Stimulated activated CD8-positive, alpha-beta memory T cell treated with anti-CD3 and anti-CD28 coated beads, Interleukin-7, amount 100 ng/mL, for 4 hours (primary cell): ENCODE measurements at regions not wholly inside any gene's neighbourhood (a gene's known extent, or its start where the extent isn't known, plus 50 kb on each side); places are given as distances from the start of the nearest gene placed in this dataset.
"Not testable (repeated sequence)": the region's sequence is repeated elsewhere in the genome, so short reads cannot be mapped to it uniquely, and the experiment has no call there.

Source experiments
- DNase-seq, 2 donors: peaks; one replicate each; pipeline ENCODE4 v3.0.0-alpha.2; 2020; ENCODE audit warnings: low read depth in 2 of 2

DNA sequence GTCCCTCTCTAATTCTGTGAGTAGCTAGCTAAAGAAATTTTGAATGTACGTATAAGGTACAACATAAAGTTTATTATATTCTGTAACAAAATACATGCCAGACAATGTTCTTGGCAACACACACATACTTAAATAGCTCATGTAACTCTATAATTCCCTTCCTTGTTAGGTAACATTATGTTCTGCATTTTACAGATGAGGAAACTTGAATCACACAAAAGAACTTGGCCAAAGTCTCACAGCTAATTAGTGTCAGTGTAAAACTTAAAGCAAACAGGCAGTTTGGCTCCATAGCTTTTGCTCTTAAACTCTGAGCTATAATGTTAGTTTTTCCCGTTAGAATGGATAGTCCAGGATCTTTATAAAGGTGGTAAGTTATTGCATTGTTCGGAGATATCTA, 1091.8 kb upstream of the SLIT2 start:
- DNase-seq, result no peak

GRCh38 chr4:19158107-19158809, 1093.4 kb upstream of the SLIT2 start:
- no peak for DNase-seq

- no peak for DNase-seq
These were observed 1094.9 kb upstream of the SLIT2 start for GRCh38 chr4:19156786-19157185.

DNA sequence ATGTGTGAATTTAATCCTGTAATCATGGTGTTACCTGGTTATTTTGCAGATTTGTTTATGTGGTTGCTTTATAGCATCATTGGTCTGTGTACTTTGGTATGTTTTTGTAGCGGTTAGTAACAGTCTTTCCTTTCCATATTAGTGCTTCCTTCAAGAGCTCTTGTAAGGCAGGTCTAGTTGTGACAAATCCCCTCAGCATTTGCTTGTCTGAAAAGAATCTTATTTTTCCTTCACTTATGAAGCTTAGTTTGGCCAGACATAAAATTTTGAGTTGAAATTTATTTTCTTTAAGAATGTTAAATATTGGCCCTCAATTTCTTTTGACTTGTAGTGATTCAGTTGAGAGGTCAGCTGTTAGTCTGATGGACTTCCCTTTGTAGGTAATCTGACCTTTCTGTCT, 1096.1 kb upstream of the SLIT2 start:
- DNase-seq, result no peak

- DNase-seq, result not testable (repeated sequence)
These were observed 1097.4 kb upstream of the SLIT2 start for GRCh38 chr4:19154267-19154666.

- DNase-seq, result no peak
These were observed 1099.4 kb upstream of the SLIT2 start for GRCh38 chr4:19152264-19152663.

DNA sequence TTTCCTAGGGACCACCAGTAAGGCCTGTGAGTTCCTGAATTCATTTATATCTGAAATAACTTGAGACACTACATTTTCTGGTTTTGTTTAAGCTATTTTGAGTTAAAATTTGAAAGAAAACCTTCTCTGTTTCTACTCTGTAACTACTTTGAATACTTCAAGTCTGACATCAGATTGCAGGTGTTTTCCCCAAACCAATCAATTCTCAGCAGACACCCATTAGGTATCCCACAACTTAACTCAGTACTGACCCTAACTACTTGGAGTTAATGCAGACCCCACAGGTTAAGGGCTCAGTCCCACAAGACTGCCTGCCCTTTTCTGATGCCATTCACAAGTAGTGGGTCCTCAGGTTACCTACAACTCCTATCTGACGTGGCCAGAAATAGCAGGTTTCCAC, 1100.0 kb upstream of the SLIT2 start:
- no peak for DNase-seq

DNA sequence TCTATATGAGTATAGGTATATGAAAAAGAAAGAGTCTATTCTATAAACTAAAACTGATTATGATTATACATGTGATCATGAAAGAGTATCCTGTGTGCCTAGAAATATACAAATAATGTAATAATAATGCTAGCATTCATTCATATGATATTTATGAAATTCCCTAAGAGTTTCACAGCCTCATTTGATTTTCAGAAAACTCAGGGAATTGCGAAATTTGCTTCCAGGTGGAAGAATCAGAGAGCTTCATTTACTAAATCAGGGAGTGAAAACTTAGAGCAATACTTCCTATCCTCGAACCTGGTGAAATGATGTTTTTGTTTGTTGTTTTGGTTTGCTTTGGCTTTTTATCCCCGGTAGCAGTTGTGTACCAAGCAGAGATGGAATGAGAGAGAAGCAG, 1105.7 kb upstream of the SLIT2 start:
- no peak for DNase-seq

DNA sequence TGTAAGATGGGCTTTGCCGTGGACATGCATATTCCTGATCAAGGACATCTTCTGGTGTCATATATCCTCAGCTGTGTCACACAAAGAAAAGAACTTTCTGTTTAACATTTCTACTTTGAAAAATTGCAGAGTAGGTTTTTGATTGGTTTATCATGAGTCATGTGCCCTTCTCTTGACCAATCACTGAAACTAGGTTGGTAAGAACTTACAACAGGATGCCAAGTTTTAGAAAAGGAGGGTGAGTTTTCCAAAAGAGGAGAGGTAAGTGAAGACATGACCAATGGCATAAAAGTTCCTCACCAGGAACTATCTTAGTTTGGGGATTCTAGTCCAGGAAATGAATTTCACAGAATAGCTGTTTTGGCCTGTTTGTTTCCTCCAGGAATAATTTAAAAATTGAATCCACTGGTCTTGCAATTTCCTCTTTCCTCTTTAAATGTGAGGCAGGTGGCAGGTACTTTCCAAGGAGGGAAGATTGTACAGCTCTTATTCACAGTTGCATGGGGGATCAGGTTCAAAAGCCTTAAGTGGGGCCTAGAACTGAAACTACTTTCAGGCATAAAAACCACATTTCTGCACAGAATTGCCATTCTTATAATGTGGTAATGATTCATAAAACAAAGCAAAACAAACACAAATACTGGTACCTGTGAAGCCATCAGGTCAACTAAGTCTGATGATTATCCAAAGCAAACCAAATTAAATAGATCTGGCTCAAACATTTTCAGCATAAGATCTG, 1114.5 kb upstream of the LCORL start:
- DNase-seq, result no peak

GRCh38 chr4:19134685-19135084, 1113.1 kb upstream of the LCORL start:
- no peak for DNase-seq

DNA sequence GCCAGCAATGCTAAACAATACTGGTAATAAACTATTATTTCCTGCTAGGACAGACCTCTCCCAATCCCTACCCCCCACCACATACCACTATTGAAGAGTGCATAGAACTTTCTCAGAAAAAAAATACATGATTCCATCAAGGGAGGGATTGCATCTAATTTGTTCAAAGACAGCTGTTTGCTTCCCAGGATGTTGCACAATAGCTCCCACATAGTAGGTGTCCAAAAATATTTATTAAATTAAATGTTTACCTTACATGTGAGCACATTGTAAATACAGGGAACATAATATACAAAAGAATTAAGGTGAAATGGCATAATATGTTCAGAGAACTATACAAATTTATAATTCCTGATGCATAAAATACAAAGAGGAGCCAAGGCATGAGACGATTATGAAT, 1111.8 kb upstream of the LCORL start:
- no peak for DNase-seq

GRCh38 chr4:19130866-19131265, 1109.3 kb upstream of the LCORL start:
- no peak for DNase-seq

DNA sequence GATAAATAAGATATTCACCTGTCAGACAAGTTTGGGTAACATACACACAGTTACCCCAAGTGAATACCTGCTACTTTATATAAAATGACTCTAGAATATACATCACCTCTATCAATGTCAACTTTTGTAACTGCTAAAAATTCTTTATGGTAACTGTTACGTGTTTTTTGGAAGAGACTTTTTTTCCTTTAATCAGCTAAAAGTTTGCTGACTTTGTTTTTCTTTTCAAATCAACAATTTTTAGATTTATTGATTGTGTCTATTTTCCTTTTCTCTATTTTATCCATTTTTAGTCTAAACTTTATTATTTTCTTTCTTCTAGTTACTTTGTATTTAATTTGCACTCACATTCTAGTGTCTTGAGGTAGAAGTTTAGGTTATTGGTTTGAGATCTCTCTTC, 1106.6 kb upstream of the LCORL start:
- DNase-seq, result no peak

- no peak for DNase-seq
These were observed 1105.3 kb upstream of the LCORL start for GRCh38 chr4:19126903-19127302.

GRCh38 chr4:19123681-19124080, 1102.1 kb upstream of the LCORL start:
- no peak for DNase-seq

DNA sequence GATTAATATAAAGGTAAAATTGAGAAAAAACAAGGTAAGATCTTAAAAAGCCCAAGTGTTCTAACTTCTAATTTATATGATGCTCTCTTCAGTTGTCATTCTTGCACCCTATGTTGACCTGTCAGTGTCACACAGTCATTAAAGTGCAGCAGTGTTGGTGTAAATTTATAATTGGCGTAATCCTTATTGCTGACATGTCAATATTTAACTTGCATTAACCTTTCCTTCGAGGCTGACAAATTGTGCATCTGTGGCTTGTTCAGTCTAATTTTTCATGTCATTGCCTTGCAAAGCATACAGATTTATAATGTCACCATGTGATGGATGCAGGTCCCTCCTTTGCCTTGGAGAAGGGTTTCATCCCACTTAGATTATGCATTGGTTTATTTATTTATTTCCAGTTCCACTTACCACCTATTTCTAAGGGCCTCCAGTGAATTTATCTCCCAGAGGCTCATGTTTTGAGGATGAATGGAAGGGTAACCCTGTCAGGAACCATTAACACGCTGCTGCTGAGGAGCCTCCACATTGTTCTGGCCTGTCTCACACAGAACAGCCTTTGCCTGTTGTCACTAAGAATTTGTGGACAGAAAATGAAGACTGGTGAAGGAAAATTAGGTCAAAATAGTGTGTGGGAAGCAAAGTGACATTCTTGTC, 1098.5 kb upstream of the LCORL start:
- no peak for DNase-seq

GRCh38 chr4:19117022-19117421, 1095.5 kb upstream of the LCORL start:
- DNase-seq, result no peak

DNA sequence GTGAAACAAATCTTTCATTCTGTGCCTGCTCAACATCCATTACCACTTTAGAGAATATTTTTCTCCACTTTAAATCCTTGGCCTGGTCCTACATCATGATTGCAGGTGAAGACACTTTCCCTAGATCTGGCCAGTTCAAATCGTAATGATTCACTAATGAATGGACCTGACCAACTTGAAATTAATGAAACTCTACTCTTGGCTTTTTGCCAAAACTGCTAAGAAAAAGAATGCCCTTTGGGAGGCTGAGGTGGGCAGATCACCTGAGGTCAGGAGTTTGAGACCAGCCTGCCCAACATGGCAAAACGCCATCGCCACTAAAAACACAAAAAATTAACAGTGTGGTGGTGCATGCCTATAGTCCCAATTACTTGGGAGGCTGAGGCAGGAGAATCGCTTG, 1082.6 kb upstream of the LCORL start:
- DNase-seq, result no peak

DNA sequence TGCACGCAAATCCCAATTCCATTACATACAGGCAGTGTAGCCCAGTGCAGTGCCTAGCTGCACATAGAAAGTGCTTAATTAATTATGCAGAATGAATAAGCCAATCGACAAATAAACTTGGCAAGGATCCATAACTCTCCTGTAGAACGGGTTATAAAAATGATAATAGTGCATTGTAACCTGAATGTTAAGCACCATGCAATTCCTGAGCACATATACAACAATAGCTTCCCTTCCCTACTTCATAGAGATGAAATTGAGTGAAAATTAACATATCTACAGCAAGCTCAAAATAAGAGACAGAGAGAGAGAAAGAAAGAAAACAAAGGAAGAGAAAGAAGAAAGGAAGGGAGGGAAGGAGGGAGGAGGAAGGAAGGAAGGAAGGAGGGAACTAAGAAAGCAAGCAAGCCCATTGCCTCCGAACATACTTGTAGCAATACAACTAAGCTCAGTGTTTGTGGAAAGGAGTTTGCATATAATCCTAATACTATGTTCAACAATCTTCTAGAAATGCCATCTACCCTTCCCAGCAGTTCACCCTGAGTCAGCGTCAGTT, 1074.0 kb upstream of the LCORL start:
- DNase-seq, result no peak

DNA sequence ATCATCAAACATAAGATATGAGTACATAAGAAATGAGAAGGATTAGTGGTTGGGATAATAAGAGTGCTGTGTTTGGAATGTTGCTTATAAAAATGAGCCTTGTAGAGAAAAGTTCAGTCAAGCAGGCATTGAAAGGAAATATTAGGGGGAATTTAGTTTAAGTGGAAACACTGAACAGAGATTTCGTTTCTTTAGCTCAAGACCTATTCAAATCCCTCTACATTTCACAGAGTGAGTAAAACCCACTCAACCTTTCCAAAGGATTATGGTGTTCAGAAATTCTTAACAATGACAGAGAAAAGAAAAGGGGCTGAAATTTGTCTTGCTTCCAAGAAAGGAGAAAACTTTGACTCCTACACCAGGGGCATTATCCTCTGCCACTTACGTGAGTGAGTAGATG, 1072.4 kb upstream of the LCORL start:
- DNase-seq, result no peak

GRCh38 chr4:19092797-19093196, 1071.2 kb upstream of the LCORL start:
- no peak for DNase-seq

DNA sequence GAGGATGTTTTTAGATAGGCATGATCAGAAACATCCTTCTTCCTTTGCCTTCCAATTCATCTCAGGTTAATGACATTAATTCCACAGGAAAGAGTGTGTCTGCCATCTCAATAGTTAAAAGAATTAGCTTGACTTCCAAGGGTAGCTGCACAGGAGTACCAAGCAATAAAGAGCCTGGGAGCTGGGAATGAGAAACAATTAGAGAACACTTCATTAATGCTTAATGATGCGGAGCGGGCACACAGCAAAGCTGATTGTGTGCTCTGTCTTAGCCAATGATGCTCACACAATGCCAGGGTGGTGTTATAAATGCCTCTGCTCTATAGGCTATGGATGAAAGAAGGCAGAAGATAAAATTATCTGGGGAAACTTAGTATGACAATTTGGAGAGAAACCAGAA, 1052.5 kb upstream of the LCORL start:
- DNase-seq, result no peak

GRCh38 chr4:19063662-19064061, 1042.1 kb upstream of the LCORL start:
- no peak for DNase-seq
